ENCODE measurements at regions not wholly inside any gene's neighbourhood (a gene's known extent, or its start where the extent isn't known, plus 50 kb on each side); places are given as distances from the start of the nearest gene placed in this dataset.

DNA sequence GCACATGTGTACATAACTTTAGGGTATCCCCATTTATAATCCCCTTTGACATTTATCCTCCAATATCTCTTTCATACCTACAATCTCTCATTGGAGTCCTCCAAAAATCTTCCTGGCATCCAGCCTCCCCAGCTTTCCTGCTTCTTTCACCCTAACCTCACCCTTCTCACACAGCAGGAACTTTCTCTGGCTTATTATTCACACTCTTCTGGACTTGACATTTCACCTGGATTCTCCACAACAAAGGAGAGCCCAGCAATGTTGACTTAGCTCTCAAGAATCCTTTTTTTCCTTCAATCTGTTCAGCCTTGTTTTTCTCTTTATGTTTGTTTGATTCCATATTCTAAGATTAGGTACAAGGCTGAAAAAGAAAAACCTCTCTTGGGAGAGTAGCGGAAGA lies 783.6 kb upstream of the ACVR2A start:
- DNase-seq (ENCODE audit: low read depth), result no peak

DNA sequence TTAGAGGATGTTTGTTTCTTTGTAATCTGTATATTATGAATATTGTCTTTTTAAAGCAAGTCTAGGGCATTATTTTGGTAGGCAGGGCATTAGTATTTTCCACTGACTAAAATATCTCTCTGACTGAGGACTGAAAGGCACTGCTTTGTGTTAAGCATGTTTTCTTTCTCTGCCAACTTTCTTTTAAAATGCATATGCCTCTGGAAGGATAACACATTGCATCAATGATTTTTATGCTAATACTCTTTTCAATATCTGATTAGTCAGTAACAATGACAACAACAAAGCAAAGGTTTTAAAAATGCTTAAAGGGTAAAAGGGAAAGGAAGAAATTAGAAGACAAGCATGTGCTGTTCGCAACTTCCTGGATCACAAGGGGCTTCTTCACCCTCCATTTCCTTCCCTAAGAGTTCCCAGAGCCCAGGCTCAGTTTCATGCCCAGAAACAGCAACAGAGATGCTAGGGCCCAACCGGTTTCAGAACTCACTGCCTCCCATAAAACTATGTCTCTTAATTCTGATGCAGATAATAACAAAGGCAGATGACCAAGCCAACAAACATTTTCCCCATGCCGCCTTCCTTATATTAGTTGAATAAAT lies 786.8 kb upstream of the ACVR2A start:
- DNase-seq (ENCODE audit: low read depth), result no peak

DNA sequence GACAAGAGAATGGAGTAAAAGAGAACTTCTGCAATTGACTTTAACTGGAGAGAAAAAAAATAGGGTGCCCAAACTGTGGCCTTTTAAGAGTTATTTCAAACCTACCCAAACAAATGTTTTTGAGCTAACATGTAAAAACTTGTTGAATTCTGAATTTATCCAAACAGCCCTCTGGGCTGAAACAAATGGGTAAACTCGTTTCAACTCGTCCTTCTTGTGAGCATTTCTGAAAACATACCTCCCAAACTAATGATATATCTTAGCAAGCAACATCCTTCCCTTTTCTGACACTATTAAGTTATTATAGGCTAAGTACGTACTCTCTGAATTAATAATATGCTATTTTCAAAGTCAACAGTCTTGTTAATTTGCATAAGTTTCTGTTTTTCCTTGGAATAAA lies 793.0 kb upstream of the ACVR2A start:
- DNase-seq (ENCODE audit: low read depth), result no peak

DNA sequence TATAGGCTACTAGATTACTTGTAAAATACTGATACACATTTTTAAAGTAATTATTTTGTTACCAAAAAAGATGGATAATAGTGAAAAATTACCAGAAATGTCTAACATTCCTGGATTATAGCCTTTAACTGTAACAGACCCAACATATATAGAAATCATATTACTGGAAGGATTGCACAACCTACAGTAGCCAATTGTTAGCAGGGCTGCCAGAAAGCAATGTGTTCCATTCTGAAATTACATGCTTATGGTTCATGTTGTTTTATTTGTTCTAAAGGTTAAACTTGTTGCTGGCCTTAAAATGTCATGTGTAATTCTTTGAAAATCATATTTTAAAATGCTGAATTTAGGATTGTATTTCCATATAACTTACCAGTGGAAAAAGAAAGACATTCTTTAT lies 793.6 kb upstream of the ACVR2A start:
- no peak for DNase-seq (ENCODE audit: low read depth)

DNA sequence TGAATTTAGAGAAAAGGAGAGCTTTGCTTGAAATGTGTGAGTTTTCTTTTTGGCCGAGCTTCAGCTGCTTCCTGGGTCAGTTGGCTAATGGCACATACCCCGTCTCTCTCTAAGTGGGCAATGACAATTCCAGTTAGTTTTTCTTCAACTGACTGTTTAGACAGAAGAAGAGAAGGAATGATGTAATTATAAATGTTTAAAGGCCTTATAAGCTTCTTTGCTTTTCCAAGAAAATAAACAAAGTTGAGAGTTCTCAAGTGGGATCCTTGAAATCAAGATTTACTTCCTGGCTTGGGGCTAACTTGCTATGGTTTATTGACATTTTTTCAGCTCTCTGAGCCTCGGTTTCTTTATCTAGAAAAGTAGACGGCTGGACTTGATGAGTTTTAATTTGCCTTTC lies 794.9 kb upstream of the ACVR2A start:
- no peak for DNase-seq (ENCODE audit: low read depth)

DNA sequence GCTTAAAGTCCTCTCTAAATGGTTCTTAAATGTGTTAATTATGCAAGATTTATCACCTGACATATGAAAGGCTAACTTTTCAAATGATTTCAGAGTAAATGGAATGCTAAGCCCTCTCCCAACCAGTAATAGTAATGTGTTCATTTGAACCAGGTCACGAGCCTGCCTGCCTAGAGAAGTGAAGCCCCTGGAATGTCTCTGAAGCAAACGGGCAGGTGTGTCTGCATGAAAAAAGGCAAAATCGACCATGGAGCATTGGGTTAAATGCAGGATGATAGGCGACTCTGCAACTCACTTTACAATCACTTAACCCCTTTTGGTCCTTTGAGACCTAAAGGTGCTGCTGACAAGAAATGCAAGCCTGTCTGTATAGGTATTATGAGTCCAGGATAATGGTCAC lies 798.4 kb upstream of the ACVR2A start:
- no peak for DNase-seq (ENCODE audit: low read depth)

DNA sequence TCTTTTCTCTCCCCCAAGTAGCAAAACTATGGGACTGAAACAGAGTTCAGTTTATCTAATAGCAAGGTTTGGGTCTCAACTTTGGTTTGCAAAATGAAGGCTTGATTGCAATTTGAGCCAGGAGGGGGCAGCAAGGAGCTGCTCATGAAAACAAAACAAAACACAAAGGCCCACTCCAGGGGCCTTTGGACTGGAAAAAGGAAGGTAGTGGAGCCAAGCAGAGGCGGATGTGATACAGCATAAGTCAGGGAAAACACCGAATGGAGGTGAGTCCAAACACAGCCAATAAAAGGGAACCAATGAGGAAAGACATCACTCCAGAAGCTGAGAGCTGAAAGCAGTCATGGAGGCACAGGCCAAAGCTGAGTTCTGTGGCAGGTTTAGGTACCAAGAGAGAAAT lies 799.7 kb upstream of the ACVR2A start:
- no peak for DNase-seq (ENCODE audit: low read depth)

DNA sequence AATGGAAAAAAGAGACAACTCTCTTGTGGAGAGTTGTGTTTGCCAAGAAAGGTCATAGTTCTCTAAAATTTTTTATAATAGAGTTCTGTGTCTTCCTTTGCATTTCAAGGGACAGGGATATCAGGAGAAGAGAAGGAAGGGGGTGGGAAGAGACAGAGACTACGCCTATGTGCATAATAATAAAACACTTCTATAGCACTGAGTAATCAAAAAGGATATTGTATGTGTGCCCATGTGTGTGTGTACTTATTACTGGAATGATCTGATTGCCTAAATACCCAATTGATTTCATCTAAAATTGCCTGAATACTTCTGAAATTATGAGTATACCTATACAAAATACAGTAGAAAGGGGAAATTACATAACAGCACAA lies 803.7 kb upstream of the ACVR2A start:
- no peak for DNase-seq (ENCODE audit: low read depth)

DNA sequence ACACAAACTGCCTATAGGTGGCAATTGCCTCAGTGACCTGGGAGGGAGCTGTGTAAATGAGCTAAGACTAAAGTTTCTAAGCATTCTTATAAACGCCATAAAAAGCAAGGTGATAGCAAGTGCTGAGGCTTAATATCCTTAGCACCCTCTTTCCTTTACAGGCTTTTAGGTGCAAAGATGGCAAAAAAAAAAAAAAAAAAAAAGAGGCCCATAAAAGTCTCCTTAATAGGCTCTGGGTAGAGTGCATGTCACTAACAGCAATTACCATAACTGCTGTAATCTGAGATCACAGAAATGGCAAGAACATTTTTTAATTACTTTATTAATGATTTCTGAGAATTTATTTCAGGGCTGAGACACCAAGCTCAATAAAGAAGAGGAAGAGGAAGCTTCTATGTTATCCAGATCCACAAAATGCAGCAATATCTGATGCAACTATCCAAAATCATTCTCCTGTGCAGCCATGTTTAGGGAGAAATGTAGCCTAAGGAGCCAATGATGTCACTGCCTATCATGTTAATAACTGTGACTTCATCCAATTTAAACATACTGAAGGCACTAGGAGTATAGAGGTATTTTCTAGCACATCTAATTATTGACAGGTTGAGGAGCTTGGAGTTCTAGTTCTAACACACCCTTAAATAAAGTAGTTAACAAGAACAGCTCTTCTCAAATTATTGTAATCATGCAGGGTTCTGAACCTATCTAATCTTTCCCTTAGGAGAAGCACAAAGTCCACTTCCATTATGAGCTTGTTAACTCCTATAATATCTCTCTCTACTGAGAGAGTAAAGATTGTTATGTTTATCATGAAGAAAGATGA lies 804.3 kb upstream of the ACVR2A start:
- no peak for DNase-seq (ENCODE audit: low read depth)

DNA sequence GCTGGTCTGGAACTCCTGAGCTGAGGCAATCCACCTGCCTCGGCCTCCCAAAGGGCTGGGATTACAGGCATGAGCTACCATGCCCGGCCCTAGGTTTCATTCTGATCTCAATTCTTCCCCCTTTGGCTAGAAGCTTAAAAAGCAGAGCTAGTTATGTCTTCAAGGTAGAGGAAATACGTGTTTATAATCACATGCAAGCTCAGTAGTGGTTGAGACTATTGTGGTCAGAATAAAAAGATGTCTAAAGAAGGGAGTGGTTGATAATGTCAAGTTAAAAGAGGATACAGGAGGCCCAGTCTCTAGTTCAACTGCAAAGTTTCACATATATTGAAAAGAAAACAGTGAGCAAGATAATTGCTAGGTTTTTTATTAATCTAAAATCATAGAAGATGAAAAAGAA lies 807.8 kb upstream of the ACVR2A start:
- no peak for DNase-seq (ENCODE audit: low read depth)

DNA sequence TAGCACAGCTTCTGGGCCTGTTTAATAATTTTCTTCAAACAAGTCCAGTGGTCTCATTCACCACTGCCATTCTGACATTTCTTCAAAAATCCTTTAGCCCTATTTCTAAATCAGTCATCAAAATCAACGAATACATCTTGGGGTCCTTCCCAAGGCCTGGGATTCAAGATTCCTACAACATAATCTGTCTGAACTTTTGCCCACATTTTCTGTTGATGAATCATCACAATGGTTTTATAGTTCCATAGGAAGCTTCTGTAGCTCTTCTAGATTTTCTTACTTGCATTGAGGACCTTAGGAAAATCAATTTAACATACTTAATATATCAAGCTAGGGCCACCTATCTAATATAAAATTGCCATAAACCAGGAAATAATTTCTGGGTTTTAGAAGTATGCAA lies 811.8 kb upstream of the ACVR2A start:
- DNase-seq (ENCODE audit: low read depth), result no peak

DNA sequence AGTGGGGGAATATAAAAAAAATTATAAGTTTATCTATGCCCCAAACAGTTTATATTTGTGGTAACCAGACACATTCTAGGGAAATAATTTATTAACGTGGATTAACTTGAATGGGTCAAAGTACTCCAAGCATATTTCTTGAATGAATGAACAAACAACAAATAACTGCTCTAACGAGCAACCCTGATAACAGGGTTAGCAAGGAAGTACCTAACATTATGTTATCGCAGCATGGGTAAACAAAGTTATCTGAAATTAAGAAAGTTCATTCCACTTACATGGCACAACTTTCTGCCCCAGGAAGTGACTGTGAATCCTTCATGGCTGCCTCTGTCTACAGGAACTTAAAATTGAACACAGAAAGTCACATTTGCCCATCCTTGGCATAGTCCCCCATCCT lies 812.9 kb upstream of the ACVR2A start:
- DNase-seq (ENCODE audit: low read depth), result no peak

DNA sequence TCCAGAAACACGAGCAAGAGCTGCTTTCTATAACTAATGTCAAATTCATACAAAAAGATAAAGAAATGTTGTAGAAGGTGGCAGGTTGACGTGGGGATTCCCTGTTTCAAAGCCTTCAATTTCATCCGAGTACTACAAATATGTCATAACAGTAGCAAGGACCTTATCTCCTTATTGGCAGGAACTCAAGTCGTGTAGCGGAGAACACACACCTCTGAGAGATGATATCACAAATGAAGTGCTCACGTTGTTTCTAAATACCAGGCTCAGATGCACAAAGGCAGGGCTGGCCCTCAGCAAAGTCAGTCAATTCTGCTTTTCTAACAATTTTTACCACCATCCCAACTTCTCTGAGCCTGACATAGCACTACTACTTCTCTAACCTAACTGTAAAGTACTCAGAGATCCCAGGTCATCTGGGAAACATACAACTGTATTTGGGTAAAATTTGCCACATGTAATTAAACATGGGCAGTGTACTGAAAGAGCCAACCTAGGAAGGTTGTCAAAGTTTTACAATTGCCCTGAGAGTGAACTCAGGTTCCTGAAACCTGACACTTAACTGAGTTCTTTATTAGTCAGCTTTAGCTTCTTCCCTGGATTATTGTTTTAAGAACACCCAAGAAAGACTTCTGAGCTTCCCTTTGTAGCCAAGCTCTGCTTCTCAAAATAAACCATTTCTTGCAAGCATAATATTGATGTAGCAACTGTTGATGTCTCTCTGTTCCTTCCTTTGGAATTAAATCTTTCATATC lies 813.7 kb upstream of the ACVR2A start:
- DNase-seq (ENCODE audit: low read depth), result no peak

DNA sequence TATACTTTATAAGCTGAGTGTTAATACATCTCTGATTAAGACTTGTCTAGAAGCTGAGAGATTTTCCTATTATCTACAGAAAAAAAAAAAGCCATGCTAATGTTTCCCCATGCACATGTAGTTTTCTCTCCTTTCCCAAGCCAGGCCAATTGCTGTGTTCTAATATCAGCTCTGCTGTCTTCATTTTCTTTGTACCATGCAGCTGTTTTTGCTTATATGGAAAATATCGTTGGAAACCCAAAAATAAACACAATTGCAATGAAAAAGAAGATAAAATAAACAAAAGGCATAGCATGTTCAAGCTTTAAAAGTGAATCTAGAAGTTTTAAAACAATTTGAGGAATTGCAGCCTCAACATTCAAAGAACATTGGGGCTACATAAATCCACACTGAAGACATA lies 817.4 kb upstream of the ACVR2A start:
- no peak for DNase-seq (ENCODE audit: low read depth)

DNA sequence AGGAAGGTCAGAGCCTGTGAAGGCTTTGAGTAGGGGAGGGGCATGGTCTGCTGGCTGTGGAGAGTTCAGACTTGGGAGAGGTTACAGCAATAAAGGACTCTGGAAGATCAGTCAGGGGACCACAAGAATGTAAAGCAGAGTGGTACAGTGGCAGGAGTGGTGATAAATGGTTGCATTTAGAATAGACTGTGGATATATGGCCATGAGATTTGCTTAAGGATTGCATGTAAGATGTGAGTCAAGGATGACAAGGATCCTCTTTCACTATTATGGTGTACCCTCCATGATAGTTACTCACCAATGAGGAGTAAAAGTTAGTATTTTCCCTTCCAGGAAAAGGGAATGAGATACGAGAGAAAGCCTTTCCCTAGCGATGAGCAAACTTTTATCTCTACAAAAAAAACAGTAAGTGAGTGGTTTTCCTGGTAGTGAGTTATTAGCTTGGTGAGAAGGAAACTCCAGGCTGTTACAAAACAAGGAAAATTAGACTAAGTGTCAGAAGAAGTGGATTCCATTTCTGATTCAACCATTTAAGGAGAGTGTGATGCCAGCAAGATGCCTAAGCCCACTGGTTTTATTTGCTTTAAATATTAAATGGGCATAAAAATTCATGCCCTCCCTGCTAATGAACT lies 818.0 kb upstream of the ACVR2A start:
- peak; percentile 45 for DNase-seq (ENCODE audit: low read depth)

DNA sequence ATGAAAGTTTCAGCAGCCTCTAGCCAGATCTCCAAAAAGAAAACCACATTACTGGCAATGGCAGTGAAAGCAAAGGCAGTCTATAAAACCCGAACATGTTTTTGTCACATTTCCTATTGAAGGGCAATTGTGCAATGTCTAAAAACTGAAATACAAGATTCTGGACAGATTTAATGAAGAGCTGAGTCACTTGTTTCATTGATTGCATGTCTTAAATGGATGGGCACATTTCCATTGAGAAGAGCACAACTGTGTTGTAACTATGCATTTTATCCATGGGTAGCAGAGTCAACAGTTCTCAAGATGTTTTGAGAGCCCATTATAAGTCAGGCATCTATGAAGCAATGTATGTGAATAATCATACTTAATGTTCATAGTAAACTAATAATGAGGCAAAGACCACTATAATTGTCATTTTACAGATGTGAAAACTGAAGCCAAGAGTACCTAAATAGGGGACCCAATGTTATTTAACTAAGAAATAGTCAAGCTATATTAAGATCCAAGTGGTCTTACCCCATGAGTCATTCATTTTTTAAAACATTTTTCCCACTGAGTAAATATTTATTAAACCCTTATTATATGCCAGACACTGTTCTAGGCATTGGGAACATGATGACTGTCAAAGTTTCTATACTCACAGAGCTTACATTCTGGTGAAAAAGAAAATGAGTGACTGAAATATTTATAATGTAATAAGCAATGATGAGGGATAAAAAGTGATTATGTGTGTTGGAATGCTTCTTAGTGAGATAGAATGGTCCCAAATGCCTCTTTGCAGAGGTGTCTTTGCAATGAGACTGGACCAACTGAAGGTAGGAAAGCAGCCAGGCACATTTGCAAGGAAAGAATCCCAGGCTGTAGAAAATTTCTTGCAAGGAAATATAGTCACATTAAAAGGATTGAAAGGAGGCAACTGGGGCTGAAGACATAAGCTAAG lies 818.9 kb upstream of the ACVR2A start:
- DNase-seq (ENCODE audit: low read depth), result peak; percentile 76

DNA sequence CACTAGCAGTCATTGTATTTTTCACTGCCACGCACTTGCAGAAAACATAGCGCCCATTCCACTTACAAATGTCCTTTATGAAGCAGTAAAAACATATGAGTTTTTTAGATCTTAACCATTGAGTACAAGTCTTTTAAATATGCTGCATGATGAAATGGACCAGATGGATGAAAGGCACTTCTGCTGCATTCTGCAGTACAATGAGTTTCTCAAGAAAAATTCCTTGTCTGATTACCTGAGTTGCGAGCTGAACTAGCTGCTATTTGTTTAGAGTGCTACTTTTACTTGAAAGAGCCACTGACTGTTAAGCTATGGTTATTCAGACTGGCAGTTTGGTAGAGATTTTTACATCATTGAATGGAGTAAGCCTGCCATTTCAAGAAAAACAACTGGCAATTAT lies 825.5 kb upstream of the ACVR2A start:
- no peak for DNase-seq (ENCODE audit: low read depth)

DNA sequence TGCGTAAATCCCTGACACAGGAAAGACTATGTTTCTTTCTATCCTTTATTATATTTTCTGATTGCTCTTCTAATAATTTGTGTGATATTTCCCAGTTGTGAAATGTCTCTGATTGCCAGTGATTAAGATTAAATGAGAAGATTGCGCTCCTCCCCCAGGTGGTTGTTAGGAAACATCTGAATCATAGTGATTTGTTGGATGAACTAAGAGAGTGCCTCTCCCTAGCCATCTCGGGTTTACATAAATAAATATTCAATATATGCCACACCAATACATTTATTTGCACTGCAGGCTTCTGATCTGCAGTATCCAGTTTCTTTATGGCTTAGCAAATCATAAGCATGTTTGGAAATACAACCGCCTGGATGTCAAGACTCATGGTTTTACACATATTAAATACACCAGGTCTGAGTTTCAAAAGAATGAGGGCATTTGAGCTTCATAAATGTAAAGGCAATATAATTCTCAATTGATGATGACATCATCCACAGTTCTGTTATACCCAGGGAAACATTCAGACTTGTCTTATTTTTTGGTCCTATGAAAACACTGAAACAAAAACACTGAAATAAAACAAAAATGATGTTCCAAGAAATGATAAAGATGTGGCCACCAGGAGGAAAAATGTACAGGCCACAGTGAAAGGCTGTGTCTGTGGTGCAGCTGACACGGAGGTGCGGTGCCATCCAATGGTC lies 826.7 kb upstream of the ACVR2A start:
- no peak for DNase-seq (ENCODE audit: low read depth)

DNA sequence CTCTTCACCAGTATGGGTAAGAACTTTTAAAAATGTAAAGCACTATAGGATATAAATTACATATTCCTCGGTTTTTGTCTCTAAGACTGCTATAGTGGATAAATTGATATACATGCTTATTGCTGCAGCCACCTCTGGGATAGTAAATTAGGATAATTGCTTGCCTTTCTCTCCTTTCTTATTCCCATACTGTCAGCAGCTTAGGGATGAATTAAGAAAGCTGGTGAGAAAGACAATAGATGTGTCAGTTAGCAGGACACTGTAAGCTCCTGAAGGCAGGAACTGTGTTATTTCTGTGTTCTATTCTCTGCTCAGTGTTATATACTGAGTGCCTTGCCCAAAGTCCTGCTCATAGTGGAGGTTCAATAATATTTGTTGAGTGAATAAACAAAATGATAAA lies 828.6 kb upstream of the ACVR2A start:
- DNase-seq (ENCODE audit: low read depth), result no peak

DNA sequence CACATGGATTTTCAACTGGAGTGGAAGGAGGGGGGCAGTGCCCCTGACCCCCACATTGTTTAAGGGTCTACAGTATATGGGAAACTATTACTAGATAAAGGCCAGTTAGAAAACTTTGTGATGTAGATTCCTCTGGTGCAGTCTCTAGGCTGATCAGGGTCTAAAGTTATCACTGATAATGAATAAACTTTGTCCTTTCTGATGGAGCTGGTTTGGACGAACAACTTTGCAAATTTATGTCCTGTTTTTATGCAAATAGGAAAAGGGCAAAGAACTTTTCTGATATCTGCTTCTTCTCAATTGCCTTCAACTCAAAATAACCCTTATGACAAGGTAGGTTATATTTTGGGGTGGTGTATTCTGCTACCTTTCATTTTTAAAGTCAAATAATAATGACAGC lies 829.2 kb upstream of the ACVR2A start:
- DNase-seq (ENCODE audit: low read depth), result no peak
